Progenitor cell of endocrine pancreas (in vitro differentiated cells): ENCODE measurements at regions not wholly inside any gene's neighbourhood (a gene's known extent, or its start where the extent isn't known, plus 50 kb on each side); places are given as distances from the start of the nearest gene placed in this dataset.

ENCODE experiments used
- DNase-seq: peaks from one replicate; pipeline ENCODE4 v3.0.0; 2021; ENCODE audit warnings: low spot score; ENCODE audit not compliant: unreplicated experiment
- H3K27ac Mint-ChIP-seq: 2 replicates; pipeline ENCODE4 v1.8.0; 2021; ENCODE audit warnings: mild to moderate bottlenecking, moderate library complexity, mixed read lengths
- H3K27me3 Mint-ChIP-seq: 2 replicates; pipeline ENCODE4 v1.8.0; 2021; ENCODE audit warnings: mixed read lengths
- H3K36me3 Mint-ChIP-seq: 2 replicates; pipeline ENCODE4 v1.8.0; 2022; ENCODE audit warnings: mixed read lengths; ENCODE audit not compliant: insufficient read depth
- H3K4me1 Mint-ChIP-seq: 2 replicates; pipeline ENCODE4 v1.8.0; 2021; ENCODE audit warnings: low read depth, mixed read lengths
- H3K4me3 Mint-ChIP-seq: 2 replicates; pipeline ENCODE4 v1.8.0; 2021; ENCODE audit warnings: low read depth, mild to moderate bottlenecking, moderate library complexity, mixed read lengths
- H3K9me3 Mint-ChIP-seq: 2 replicates; pipeline ENCODE4 v1.8.0; 2021; ENCODE audit warnings: low read depth, mixed read lengths
- CTCF ChIP-seq: fragments of 200-600 bp; sonication (generic); IDR thresholded peaks from one replicate; pipeline ENCODE4 v1.5.0; 2021; ENCODE audit warnings: antibody characterized with exemption, mild to moderate bottlenecking; ENCODE audit not compliant: unreplicated experiment

GRCh38 chr13:26984337-26984736 lies 187.3 kb downstream of the USP12 start:
- Mint-ChIP-seq H3K36me3 (no peaks in the 10 kb centered on the region), H3K9me3 (no peaks in the 10 kb centered on the region), H3K27ac (peak overlapping the region; percentile 97), H3K4me3 (no peak overlapping the region), H3K27me3 (peaks cover 8% of the 10 kb centered on the region), H3K4me1 (peaks cover 37% of the 10 kb centered on the region)
- no peak for TF ChIP-seq CTCF
- no peak for DNase-seq

- H3K4me1 Mint-ChIP-seq: peaks cover 38% of the 10 kb centered on the region
- H3K36me3 Mint-ChIP-seq: no peaks in the 10 kb centered on the region
- no peaks in the 10 kb centered on the region for H3K9me3 Mint-ChIP-seq
- H3K4me3 Mint-ChIP-seq: peak overlapping the region; percentile 36
- peak overlapping the region; percentile 97 for H3K27ac Mint-ChIP-seq
- no peak for DNase-seq
- no peak for TF ChIP-seq CTCF
- H3K27me3 Mint-ChIP-seq: peaks cover 8% of the 10 kb centered on the region
Measured at GRCh38 chr13:26983543-26984320, 187.9 kb downstream of the USP12 start.

GRCh38 chr13:26980099-26981031 lies 191.2 kb downstream of the USP12 start:
- peaks cover 5% of the 10 kb centered on the region for H3K27me3 Mint-ChIP-seq

GRCh38 chr13:26979334-26979733 lies 192.3 kb downstream of the USP12 start:
- Mint-ChIP-seq H3K4me3 (no peak overlapping the region), H3K27ac (no peak overlapping the region), H3K36me3 (no peaks in the 10 kb centered on the region), H3K27me3 (peaks cover 5% of the 10 kb centered on the region), H3K4me1 (peaks cover 50% of the 10 kb centered on the region), H3K9me3 (no peaks in the 10 kb centered on the region)
- no peak for DNase-seq
- TF ChIP-seq CTCF: no peak

More at GRCh38 chr13:26980099-26981031, 191.2 kb downstream of the USP12 start:
- TF ChIP-seq CTCF: no peak
- Mint-ChIP-seq H3K27ac (no peak overlapping the region), H3K4me1 (peaks cover 54% of the 10 kb centered on the region), H3K9me3 (no peaks in the 10 kb centered on the region), H3K4me3 (no peak overlapping the region), H3K36me3 (no peaks in the 10 kb centered on the region)
- DNase-seq: no peak

- no peak for TF ChIP-seq CTCF
- H3K27ac Mint-ChIP-seq: peak overlapping the region; percentile 87
- no peak for DNase-seq
- H3K36me3 Mint-ChIP-seq: no peaks in the 10 kb centered on the region
- no peaks in the 10 kb centered on the region for H3K9me3 Mint-ChIP-seq
- H3K4me3 Mint-ChIP-seq: peak overlapping the region; percentile 7
- H3K27me3 Mint-ChIP-seq: peaks cover 5% of the 10 kb centered on the region
- peaks cover 48% of the 10 kb centered on the region for H3K4me1 Mint-ChIP-seq
Measured at GRCh38 chr13:26978081-26978860, 193.3 kb downstream of the USP12 start.
